Glutamatergic neuron (in vitro differentiated cells): ENCODE measurements at regions not wholly inside any gene's neighbourhood (a gene's known extent, or its start where the extent isn't known, plus 50 kb on each side); places are given as distances from the start of the nearest gene placed in this dataset.

ENCODE experiments used
- DNase-seq: peaks from one replicate; pipeline ENCODE4 v3.0.0; 2022
- H3K27ac Mint-ChIP-seq: one replicate; pipeline ENCODE4 v1.8.0; 2020; ENCODE audit warnings: mild to moderate bottlenecking, mixed read lengths, inconsistent platforms; ENCODE audit not compliant: unreplicated experiment
- H3K27me3 Mint-ChIP-seq: one replicate; pipeline ENCODE4 v1.8.0; 2020; ENCODE audit warnings: mild to moderate bottlenecking, moderate library complexity, mixed read lengths, inconsistent platforms; ENCODE audit not compliant: unreplicated experiment
- H3K36me3 Mint-ChIP-seq: one replicate; pipeline ENCODE4 v1.8.0; 2020; ENCODE audit warnings: mild to moderate bottlenecking, mixed read lengths, inconsistent platforms; ENCODE audit not compliant: unreplicated experiment
- H3K4me1 Mint-ChIP-seq: one replicate; pipeline ENCODE4 v1.8.0; 2020; ENCODE audit warnings: mild to moderate bottlenecking, low read depth, mixed read lengths, inconsistent platforms; ENCODE audit not compliant: unreplicated experiment
- H3K4me3 Mint-ChIP-seq: one replicate; pipeline ENCODE4 v1.8.0; 2020; ENCODE audit warnings: mild to moderate bottlenecking, mixed read lengths, inconsistent platforms; ENCODE audit not compliant: unreplicated experiment
- H3K9me3 Mint-ChIP-seq: one replicate; pipeline ENCODE4 v1.8.0; 2020; ENCODE audit warnings: mild to moderate bottlenecking, moderate library complexity, mixed read lengths, inconsistent platforms; ENCODE audit not compliant: unreplicated experiment
- TF ChIP-seq, protein P1 (sequence below): fragments of 200-600 bp; sonication (generic); IDR thresholded peaks from one replicate; pipeline ENCODE4 v1.5.0; 2021; ENCODE audit not compliant: partially characterized antibody, unreplicated experiment

DNA sequence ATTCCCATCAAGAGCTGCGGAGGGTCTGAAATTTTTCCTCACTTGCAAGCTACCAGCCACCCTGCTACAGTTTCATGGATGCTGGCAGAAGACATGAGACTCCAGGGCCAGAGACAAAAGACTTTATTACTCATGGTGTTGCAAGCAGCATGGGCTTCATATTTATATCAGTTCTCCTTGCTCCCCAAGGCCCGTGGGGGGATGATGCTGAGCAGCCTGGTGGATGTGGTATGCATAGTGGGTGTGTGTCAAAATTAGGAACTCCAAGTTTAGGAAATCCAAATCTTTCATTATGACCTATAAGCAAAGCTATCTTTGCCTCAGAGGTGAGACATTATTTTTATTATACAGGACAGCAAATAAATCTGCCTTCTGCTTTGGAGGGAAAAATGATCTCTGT, 105.7 kb upstream of the ALDH1B1 start:
- no peaks in the 10 kb centered on the region for H3K36me3 Mint-ChIP-seq
- peaks cover 8% of the 10 kb centered on the region for H3K9me3 Mint-ChIP-seq
- H3K27ac Mint-ChIP-seq, result no peak overlapping the region
- TF ChIP-seq, protein P1, sequence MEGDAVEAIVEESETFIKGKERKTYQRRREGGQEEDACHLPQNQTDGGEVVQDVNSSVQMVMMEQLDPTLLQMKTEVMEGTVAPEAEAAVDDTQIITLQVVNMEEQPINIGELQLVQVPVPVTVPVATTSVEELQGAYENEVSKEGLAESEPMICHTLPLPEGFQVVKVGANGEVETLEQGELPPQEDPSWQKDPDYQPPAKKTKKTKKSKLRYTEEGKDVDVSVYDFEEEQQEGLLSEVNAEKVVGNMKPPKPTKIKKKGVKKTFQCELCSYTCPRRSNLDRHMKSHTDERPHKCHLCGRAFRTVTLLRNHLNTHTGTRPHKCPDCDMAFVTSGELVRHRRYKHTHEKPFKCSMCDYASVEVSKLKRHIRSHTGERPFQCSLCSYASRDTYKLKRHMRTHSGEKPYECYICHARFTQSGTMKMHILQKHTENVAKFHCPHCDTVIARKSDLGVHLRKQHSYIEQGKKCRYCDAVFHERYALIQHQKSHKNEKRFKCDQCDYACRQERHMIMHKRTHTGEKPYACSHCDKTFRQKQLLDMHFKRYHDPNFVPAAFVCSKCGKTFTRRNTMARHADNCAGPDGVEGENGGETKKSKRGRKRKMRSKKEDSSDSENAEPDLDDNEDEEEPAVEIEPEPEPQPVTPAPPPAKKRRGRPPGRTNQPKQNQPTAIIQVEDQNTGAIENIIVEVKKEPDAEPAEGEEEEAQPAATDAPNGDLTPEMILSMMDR, result no peak
- H3K4me3 Mint-ChIP-seq, result no peak overlapping the region
- H3K4me1 Mint-ChIP-seq, result peaks cover 28% of the 10 kb centered on the region
- peaks cover 12% of the 10 kb centered on the region for H3K27me3 Mint-ChIP-seq
- no peak for DNase-seq

GRCh38 chr9:38286357-38286756, 106.1 kb upstream of the ALDH1B1 start:
- Mint-ChIP-seq H3K27ac (no peak overlapping the region), H3K4me3 (no peak overlapping the region), H3K4me1 (peaks cover 30% of the 10 kb centered on the region), H3K27me3 (peaks cover 13% of the 10 kb centered on the region), H3K36me3 (no peaks in the 10 kb centered on the region), H3K9me3 (peaks cover 8% of the 10 kb centered on the region)
- no peak for DNase-seq
- TF ChIP-seq, protein P1, result no peak

DNA sequence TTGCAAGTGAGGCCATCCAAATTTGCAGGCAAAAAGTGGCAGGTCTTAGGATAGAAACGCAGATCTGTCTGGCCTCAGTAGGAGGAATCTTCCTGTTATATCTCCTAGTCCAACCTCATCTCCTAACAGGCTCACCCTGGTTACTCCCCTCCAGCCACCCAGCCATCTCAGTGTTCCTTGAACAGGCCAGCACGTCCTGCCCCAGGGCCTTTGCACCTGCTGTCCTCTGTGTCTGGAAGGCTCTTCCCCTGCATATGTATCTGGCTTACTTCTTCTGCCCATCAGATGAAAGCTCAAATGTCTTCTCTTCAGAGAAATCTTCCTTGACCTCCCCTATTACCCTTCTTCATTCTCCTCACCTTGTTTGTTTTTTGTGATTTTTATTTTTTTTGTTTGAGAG, 107.3 kb upstream of the ALDH1B1 start:
- Mint-ChIP-seq H3K27ac (no peak overlapping the region), H3K4me1 (peaks cover 30% of the 10 kb centered on the region), H3K9me3 (peaks cover 8% of the 10 kb centered on the region), H3K27me3 (peaks cover 16% of the 10 kb centered on the region), H3K4me3 (peak overlapping the region; percentile 52), H3K36me3 (no peaks in the 10 kb centered on the region)
- DNase-seq, result no peak
- TF ChIP-seq, protein P1, result no peak

DNA sequence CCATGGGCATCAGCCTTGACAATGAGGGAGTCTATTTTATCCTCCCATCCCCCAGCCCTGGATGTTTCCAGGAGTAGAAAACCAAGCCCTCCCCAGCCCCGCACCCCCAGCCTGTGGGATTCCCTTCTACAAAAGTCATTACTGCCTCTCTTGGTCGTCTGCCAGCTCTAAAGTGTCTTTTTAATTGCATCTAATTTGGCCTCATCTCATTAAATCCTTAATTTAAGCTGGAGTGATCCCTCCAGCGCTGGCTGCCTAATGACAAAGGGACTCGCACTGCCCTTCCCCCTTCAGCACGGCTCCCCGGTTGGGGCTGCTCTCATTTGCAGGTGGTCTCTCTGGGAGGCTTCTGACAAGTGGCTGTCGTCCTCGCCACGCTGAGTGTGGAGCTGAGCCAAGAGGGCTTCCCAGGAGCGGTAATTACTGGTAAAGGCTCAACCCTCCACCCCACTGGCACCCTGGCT, 107.9 kb upstream of the ALDH1B1 start:
- no peaks in the 10 kb centered on the region for H3K36me3 Mint-ChIP-seq

DNA sequence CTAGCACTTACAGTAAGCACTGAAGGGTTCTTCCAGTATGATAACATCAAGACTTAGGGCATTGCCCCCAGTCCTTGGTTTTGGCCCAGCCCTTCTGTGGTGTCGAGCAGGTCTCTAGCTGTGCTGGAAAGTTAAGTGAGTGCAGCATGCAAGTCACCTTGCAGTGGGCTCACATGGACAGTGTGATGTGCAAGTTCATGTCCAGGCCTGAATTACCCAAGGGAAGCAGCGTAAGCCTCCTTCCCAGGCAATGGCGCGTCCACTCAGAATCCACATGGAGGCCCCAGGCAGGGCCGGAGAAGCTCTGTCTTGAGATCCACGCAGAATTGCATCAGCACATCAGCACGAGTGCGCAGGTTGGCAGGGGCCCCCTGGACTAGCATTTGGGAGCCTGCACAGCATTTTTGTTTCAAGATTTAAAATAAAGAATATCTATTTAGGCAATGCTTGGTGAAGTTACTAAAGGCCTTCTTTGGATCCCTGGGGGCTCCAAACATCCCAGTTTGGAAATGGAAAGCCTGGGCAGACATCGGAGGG, 108.4 kb upstream of the ALDH1B1 start:
- Mint-ChIP-seq H3K27ac (no peak overlapping the region), H3K36me3 (no peaks in the 10 kb centered on the region), H3K4me3 (no peak overlapping the region), H3K9me3 (peaks cover 8% of the 10 kb centered on the region), H3K4me1 (peaks cover 30% of the 10 kb centered on the region), H3K27me3 (peaks cover 16% of the 10 kb centered on the region)
- TF ChIP-seq, protein P1, result no peak
- DNase-seq, result peak; percentile 45

More for the DNA sequence above, 107.9 kb upstream of the ALDH1B1 start:
- peak; percentile 65 for DNase-seq
- peak overlapping the region; percentile 55 for H3K4me3 Mint-ChIP-seq
- peaks cover 8% of the 10 kb centered on the region for H3K9me3 Mint-ChIP-seq
- TF ChIP-seq, protein P1, result no peak
- H3K27me3 Mint-ChIP-seq, result peaks cover 16% of the 10 kb centered on the region
- peaks cover 30% of the 10 kb centered on the region for H3K4me1 Mint-ChIP-seq
- H3K27ac Mint-ChIP-seq, result peak overlapping the region; percentile 73
